HG03565 (cell line): ENCODE measurements at regions not wholly inside any gene's neighbourhood (a gene's known extent, or its start where the extent isn't known, plus 50 kb on each side); places are given as distances from the start of the nearest gene placed in this dataset.
"Not testable (repeated sequence)": the region's sequence is repeated elsewhere in the genome, so short reads cannot be mapped to it uniquely, and the experiment has no call there.

Experiments
- ATAC-seq: cut with Tn5 transposase; IDR thresholded peaks from one replicate; pipeline ENCODE4 v1.9.1; 2021; ENCODE audit warnings: mild to moderate bottlenecking, moderate library complexity; ENCODE audit not compliant: unreplicated experiment

DNA sequence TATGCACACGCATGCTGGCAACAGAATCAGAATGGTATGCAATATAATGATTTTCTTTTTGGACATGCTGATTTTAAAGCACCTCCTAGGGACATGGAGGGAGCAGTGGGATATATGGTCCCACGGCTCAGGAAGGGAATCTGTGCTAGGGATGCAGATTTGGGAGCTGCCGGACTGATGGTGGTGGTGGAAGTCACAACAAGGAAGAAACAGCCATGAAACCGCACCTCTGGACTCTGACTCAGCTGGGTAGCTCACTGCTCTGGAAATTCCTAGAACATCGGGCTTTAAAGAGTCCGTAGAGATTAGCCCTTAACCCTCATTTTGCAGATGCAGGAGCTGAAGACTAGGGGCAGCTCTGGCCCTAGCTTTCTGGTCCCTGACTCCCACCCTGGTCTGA lies 364.3 kb upstream of the KLHL29 start:
- ATAC-seq: no peak

DNA sequence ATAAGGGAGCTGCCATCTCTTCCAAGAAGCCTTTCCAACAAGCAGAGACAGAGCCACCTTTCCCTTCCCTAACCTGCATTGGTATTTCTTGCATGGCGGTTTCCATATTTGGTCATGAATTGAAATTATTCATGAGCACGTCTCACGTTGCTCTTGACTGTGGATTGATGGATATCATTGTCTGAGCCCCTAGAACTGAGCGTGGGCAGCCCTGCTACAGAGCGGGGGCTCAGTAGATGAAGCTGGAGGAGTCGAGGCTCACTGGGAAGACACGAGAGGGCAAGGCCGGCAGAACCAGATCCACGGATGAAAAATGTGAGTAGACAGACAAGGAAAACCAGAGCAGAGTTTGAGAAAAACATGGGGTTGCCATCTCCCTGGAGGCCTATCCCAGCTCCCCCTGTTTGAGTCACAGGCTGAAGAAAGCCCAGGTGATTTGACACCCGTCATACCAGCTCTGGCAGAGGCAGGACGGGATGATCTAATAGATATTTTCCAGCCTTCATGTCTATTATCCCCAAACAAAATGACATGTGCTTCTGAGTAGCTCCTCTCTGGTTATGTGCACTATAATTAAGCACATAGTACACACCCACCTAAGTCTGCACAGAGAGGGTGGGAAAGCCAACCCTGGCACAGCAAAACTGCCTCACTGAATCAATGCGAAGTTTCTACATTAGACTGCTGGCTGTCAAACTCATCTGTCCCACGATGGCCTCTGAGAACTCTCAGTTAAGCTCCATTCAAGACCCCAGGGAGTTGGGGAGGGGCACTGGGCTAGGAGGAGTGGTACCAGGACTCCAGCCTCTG lies 363.5 kb upstream of the KLHL29 start:
- ATAC-seq: no peak

DNA sequence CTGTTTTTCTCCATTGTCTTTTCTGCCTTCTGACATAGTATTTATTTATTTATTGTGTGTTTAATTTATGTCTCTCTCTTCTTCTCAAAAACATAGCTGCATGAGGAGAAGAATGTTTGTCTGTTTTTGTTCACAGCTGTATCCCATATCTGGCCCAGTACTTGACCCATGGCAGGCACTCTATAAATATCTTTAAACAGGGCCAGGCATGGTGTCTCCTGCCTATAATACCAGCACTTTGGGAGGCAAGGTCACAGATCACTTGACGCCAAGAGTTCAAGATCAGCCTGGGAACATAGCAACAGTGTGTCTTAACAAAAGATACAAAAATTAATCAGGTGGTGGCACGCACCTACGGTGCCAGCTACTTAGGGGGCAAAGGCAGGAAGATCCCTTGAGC lies 361.3 kb upstream of the KLHL29 start:
- ATAC-seq: no peak

DNA sequence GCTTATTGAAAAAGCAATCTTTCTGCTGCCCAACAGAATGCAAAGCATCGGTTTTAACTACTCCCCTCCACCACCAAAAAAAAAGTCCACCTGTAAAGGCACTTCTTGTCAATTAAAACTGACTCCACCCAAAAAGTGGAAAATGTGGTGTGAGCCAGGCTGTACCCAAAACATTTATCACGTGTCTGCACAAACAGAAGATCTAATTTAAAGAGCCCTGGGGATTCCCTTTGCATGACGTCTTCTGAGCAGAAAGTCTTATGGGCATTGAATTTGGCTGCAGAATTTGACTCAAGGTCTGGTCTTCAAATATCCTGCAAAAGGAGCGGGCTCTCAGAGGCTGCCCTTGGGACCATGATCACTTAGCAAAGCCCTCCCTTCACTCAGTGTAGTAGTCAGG lies 358.3 kb upstream of the KLHL29 start:
- ATAC-seq: no peak

DNA sequence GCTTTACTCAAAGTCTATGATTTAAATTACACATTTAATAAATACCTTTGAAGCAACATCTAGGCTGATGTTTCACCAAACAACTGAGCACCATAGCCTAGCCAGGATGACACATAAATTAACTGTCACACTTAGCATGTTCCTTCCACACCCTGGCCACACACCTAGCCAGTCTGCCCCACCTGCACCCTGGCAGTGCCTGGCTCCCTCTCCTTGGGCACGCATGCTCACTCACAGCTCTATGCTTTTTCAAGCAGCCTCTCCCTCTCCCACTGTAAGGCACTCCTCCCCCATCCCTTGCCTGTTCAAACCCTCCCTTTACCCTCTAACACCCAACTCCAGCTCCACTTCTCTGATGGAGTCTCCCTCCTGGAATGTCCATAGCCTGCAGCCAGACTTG lies 357.6 kb upstream of the KLHL29 start:
- no peak for ATAC-seq

DNA sequence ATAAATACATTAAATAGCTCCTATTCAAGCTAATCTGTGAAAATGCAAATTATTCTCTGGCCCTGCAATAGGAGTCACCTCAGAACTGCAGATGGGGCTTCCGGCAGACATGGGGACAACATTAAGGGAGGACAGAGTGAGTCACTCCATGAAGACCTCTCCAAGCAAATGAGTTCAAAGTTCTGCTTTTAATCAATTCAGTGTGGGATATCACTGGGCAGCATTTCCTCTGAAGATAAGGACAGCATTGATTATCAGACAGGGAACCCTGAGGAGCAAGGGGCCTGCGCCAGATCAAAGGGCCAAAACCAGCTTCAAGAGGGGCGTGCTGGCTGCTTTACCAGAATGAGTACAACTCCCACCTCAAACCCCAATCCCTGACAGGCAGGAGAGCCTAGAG lies 356.9 kb upstream of the KLHL29 start:
- no peak for ATAC-seq

DNA sequence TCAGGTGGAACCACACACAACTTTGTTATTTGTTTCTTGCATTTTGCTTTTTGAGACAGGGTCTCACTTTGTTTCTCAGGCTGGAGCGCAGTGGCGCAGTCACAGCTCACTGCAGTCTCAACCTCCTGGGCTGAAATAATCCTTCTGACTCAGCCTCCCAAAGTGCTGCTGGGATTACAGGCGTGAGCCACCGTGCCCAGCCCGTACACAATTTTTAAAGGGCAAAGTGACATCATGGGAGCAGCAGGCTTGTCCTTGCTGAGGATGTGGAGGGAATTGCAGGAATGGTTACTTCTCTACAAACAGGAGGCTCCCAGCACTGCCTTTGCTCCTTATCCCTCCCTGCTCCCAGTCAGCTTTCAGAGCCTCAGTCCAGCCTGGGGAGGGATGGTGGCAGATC lies 355.9 kb upstream of the KLHL29 start:
- no peak for ATAC-seq

DNA sequence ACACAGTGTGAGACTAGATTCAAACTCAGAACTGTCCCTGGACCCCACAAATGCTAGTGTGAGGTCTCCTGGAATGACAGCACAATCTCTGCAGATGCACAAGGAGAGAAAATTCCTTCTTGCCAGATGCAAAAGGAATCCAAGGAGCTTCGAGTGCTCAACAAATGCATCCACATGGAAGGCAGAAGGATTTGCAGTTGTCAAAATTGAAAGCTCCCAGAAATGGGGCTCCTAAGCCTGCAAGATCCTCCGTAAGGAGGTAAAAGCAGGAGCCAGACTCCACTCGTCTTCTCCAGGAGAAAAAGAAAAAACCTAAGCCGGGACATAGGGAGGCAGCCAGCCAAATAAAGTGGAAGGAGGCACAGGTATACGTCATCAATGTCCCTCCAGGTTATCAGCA lies 355.0 kb upstream of the KLHL29 start:
- ATAC-seq: no peak

DNA sequence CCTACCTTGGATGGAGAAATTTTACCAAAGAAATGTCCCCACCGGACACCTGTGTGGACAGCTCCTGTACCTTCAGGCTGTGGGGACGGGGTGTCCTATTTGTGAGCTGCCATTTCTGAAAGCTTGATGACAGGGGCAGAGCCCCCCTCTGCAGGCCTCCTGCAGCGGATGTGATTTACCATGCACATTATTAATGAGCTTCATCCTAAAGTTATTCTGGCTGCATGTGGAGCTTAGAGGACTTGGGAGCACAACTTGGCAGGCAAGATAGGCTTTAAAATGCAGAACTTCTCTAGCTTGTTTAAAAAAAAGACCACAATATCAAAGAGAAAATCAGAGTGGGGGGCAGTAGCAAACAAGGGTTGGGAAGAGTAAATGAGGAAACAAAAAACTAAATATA lies 350.0 kb upstream of the KLHL29 start:
- ATAC-seq: no peak

DNA sequence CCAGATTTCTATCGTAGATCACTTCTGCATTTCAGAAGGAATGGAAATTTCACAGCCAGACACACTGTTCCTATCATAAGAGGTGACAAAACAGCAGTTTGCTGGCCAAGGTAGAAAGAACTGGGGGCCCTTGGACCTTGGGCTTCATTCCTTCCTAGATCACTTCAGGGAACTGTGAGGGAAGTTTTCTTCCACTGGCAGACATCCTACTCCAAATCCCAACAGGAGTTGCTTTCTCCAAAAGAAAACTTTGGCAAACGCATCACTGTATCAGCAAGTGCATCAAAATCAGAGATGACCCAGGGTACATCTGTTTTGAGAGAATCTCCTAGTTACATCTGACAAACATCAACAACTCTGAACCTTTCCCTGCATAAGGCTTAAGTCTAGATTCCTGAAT lies 348.4 kb upstream of the KLHL29 start:
- ATAC-seq: no peak

DNA sequence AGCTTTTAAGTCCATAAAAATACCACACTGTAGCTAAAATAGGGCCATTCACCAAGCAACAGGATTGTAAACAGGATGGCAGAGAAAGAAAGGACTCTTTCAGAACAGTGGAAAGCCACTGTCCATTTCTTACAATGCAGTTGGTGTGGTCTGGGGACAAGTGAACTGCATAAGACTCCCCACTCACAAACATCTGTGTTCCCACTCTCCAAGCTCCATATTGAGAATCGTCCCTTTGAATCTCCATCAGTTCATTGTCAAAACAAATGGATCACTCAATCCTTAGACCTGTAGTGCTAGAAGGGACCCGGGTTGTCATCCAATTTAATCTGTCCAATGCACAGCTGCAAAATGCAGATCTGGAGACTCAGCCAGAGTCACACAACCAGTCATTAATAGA lies 347.4 kb upstream of the KLHL29 start:
- no peak for ATAC-seq

DNA sequence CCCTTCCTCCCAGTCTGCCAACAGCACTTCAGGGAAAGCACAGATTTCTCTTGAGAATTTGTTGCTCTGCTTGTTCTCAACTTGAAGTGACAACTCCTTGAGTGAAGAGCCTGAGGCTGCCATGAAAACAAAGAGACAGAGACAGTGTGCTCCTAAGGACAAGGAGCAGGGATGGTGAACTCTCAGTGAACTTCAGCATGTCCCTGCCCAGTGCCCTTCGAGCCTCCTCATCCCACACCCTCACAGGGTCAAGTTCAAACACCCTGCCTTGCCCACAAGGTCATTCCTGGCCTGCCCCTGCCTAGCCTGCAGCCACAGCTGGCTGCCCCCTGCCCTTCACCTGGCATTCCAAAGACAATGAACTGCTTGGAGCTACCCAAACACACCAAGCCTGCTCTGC lies 343.5 kb upstream of the KLHL29 start:
- ATAC-seq: no peak

DNA sequence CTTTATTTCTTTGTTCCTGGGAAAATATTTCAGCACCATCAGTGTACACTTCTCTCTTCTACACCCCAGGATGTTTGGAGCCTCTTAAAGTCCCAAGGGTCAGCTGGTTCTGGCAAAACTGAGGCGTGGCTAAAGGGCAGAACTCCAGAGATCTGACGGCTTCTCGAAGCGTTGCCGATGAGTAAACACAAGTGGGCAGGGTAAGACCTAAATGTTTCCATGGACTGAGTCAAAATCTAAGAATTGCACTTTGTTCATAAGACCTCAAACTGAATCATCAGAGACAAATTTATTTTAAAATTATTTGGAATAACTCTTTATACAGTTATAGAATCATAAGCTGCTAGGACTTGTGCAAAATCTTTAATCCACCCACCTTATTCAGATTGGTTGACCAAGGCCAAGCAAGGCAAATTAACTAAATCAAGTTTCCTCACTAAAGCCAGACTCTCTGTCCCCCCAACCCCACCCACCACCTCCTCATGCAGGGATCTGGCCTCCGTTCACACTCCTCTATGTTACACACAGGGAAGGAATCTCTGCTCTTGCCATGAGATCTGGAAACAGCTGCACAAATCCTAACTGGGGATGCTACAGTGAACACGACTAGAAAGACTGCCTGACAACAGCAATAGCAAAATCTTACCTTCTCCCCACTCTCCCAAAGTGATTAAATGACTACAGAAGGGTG lies 342.6 kb upstream of the KLHL29 start:
- ATAC-seq: no peak

DNA sequence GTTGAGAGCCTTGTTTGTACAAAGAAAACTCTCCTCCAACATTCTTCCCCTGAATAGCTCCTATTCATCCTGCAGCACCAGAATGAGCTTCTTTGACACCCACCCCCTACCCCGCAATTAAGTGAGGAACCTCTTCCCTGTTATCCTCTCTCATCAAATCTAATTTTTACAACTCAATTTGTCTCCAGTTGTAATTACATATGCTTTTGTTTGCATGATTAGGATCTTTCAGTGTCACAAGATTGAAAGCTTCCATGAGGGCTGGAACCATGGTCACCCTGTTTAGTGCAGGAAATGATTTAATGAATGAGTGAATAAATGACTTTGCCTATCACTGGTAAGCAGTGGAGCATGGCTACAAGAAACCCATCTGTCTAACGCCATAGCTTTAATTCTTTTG lies 334.6 kb upstream of the KLHL29 start:
- ATAC-seq: no peak

DNA sequence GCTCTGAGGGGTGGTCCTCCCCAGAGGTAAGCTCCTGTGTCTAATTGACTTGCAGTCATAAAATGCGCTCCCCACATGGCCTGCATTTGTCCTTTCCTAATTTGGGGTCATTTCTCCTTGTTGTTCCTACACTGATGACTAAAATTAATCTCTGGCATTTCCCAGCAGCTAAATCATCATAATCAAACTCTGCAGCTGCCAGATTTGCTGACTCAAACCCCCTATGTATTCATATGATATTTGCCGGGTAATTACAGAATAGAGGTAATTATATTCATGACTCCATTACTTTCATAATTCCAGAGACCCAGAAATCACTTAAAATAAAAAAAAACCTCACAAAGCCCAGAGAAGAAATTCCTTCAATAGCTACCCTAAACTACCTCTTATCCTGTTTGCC lies 331.4 kb upstream of the KLHL29 start:
- ATAC-seq: no peak

DNA sequence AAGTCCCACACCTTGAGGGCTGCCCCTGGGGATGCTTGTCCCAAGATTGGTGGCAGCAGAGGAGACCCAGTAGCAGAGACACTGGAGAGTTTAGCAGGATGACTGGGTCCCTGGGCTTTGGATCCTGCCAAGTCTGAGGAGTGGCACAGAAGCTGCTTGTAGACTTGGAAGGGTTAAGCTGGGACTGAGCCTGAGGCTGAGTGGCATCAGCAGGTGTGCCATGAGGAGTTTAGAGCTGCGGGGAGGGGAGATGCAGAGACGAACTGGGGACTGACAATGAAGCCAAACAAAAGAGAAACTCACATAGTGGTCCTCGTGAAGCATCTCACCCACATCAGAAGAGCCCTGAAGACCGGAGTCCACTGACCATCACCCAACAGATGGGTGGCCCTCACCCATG lies 329.7 kb upstream of the KLHL29 start:
- ATAC-seq: no peak

DNA sequence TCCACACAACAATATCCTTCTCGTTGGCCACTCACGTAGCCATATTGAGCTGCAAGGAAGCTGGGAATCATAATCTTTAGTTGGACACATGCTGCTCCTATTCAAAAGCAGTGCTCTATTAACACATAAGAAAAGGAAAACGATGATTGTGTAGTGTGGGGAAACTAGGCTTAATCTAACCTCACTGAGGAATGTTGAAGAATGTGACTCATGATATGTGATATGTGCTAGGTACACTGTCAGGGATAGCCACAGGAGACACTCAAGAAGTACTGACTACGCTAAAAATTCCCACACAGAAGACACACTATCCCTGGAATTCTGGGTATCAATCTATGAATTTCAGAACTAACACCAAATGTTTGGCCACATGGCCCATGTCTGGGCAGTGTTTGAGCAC lies 328.1 kb upstream of the KLHL29 start:
- ATAC-seq: not testable (repeated sequence)

DNA sequence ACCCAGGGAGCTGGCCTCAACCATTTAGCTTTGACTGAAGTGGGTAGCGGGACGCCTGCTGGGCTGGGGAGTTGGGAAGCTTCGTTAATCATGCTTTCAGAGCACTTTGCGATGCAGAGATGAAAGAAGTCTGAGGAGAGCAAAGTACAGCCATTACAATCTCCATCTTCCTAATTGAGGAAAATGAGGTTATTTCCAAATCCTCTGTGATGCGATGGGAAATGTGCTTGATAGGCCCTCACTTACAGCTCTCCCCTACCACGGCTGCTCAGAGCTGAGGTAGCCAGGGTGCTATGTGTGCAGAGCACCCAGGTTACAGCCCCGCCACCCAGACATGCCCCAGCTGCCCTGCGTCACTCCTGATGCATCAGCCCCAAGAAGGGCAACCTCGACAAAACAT lies 326.5 kb upstream of the KLHL29 start:
- ATAC-seq: no peak

DNA sequence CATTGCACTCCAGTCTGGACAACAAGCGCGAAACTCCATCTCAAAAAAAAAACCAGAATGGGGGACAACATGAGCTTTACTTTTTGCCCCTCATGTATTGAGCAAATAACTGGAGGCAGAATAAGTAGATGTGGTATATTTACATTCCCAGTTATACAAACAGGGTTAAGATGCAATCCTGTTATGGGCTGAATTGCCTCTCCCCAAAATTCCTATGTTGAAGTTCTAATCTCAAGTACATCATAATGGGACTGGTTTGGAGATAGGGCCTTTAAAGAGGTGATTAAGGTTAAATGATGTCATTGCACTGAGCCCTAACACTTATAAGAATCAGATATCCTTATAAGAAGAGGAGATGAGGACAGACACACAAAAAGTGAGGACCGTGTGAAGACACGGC lies 319.8 kb upstream of the KLHL29 start:
- no peak for ATAC-seq

DNA sequence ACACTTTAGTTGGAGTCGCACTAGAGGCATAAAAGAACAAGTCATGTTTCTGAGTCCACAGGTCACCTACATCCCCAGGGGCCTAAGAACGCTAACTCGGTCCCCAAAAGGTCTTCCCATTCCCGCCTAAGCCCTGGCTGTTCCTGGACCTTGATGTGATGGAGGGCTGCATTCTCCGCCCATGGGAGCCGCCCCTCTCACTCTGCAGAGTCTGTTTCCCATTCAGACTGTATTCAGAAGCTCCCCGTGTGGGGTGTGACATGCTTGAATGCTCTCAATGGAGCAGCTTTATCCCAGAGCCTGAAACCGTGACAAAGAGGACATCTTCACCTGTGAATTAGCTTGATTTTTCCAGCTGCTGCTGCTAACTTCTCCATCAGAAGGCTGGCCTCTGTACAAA lies 319.0 kb upstream of the KLHL29 start:
- no peak for ATAC-seq

DNA sequence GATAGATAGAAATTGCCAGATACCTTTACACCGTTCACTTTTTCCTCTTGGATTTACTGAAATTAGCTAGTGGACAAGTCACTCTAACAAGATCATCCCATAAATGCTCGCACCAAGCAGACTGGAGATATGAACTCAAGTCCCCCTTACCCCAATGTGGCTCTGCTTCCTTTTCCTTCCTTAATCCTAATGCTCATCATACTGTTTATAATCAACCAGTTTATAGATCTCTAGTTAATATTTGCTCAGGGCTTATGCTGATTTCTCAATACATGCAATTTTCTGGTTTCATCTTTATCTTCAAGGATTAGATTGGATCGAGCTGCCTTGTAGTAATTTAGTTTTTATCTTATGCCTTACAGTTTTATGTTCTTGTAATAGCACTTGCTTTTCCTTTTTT lies 318.3 kb upstream of the KLHL29 start:
- ATAC-seq: no peak

DNA sequence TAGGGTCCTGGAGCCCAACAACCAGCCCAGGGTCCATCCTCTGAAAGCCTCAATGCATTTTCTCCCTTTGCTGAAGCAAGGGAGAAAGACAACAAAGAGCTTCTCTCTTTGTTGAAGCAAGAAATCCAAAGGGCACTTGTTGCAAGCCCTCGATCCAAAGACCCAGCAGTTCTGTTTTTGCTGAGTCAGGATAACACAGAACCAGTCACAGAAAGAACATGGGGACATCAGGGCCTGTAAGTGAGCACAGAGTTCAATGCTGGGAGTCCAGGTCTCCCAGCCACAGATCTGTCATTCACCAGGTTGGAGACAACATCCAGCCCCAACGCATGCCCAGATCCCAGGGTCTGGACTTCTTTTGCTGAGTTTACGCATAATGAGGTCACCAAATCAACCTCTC lies 315.8 kb upstream of the KLHL29 start:
- no peak for ATAC-seq

DNA sequence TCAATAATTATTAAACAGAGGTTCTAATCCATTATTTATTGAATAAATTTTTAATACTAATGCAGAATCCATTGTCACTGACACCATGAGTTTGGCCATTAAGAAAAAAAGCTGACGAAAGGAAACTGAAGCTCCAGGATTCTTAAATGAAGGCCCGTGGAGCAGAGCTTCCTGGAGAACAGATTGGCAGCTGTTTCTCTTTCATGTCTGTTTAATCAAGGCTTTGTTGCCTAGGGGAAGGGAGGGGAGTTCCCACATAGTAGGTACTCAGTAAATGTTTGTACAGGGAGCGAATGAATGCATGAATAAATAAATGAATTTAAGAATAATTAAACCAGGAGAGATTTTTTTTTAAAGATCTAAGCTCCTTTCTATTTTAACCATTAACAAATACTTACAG lies 315.1 kb upstream of the KLHL29 start:
- no peak for ATAC-seq
